SIG-M5 treated with dmso at 0.1 percent for 504 hours (cell line): ENCODE measurements at regions not wholly inside any gene's neighbourhood (a gene's known extent, or its start where the extent isn't known, plus 50 kb on each side); places are given as distances from the start of the nearest gene placed in this dataset.
"Not testable (repeated sequence)": the region's sequence is repeated elsewhere in the genome, so short reads cannot be mapped to it uniquely, and the experiment has no call there.

Source experiments
- DNase-seq: peaks from one replicate; lab custom pipeline; 2025; ENCODE audit not compliant: unreplicated experiment; lab: John Stamatoyannopoulos, UW

DNA sequence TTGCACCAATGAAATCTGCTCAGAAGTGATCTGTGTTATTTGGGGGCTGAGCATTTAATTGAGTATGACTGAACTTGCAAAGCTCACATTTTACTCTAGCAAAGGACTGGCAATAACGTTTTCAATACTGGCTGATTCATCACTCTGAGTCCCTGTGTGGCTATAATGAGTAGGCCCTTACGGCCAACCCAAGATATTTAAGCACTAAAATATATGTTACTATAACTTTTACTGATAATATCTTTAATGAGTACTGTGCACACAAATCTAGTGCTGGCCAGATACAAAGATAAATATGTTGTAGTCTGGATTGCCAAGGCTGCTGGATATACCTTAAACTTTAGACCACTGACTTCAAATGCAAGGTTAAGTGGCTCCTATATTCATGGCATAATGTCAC is 436.4 kb upstream of the KCNMB2 start:
- DNase-seq, result no peak

DNA sequence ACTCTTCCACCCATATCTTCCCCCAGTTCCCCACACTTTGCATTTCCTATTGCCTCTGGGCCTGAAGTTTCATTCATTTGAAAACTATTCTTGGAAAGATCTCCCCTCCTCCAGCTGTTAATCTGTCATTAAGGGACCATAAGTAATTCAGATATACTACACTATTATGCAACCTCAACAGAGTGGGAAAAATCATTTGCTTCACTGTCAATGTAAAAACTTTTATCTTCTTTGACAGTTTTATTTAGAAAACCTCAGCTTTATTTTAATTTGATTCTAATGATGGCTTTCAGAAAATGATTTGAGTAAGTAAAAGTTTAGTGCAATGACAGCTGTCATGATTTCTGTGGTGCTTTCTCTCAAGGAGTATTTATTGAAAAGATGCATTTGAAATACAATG is 435.3 kb upstream of the KCNMB2 start:
- no peak for DNase-seq

DNA sequence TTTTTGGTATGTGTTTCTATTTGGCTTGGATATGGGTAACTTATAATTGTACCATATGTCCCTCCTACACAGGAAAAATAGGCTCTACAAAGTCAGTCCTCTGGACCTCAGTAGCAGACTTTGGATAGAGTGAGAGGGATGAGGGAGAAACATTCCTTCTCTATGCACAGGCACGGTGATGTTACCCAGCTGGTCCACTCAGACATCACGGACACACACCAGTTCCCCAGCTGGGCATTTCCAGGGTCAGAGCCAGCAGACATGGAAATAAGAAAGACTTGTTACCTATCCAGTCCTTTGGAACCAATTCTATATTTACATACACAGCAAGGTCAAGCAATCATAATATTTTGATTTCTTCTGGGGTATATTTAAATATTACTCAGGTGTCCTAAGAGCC is 433.1 kb upstream of the KCNMB2 start:
- no peak for DNase-seq

DNA sequence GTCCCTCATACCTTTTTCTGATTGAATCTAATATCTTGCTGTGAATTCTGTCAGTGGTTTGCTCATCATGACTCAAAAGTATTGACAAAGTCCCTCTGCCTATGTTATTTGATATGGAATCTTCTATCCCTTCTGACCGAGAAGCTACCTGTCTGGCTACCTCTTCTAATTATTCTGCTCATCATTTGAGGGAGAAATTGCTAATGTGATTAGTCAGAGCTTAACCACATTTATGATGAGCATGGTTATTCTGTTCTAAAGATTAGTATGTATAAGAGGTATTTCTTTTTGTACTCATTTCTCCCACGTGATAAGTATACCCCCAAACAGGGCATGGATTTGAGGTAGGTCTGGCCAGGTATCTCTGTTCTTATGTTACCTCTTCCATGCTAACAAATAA is 428.4 kb upstream of the KCNMB2 start:
- no peak for DNase-seq

DNA sequence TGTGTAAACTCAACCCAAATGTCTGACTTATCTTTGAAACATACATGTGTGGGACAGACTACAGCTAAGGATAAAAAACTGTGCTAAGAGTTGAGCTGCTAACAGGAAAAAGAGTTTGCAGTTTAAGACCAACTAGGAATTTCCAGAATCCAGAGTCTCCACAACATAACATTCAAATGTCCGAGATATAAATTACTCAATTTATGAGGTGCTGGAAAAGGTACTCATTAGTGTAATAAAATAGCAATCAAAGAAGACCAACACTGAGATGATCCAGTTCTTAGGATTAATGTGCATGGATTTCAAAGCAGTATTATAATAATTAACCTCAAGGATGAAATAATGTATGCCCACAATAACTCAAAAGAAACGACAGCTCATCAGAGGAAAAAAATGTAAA is 426.5 kb upstream of the KCNMB2 start:
- DNase-seq, result no peak

DNA sequence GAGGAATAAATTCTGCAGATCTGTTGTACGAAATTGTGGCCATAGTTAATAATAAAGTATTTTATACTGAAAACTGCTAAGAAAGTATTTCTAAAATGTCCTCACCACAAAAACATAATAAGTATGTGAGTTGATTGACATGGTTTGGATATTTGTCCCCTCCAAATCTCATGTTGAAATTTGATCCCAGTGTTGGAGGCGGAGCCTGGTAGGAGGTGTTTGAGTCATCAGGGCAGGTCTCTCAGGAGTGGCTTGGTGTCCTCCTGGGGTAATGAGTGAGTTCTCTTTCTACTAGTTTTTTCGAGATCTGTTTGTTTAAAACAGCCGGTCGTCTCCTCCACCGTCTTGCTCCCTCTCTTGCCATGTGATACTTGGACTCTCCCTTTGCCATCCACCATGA is 424.1 kb upstream of the KCNMB2 start:
- no peak for DNase-seq

DNA sequence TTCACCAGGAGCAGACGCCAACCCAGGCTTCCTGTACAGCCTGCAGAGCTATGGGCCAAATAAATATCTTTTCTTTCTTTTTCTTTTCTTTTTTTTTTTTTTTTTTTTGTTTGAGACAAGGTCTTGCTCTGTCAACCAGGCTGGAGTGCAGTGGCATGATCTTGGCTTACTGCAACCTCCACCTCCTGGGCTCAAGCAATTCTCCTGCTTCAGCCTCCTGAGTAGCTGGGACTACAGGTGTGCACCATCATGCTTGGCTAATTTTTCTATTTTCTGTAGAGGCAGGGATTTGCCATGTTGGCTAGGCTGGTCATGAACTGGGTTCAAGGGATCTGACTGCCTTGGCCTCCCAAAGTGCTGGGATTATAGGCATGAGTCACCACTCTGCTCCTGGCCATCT is 423.7 kb upstream of the KCNMB2 start:
- not testable (repeated sequence) for DNase-seq

DNA sequence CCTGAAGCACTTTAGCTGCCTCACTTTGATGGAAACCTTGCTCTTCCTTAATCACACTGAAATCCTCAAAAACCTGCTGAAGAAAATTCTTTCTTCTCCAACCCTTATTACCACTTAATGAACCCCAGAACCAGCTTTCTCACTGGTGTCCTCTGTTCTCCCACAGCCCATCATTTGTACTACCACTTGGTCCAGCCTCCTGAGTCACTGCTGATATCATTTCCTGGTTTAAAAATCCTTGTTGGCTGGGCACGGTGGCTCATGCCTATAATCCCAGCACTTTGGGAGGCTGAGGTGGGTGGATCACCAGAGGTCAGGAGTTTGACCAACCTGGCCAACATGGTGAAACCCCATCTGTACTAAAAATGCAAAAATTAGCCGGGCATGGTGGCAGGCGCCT is 418.6 kb upstream of the KCNMB2 start:
- no peak for DNase-seq

DNA sequence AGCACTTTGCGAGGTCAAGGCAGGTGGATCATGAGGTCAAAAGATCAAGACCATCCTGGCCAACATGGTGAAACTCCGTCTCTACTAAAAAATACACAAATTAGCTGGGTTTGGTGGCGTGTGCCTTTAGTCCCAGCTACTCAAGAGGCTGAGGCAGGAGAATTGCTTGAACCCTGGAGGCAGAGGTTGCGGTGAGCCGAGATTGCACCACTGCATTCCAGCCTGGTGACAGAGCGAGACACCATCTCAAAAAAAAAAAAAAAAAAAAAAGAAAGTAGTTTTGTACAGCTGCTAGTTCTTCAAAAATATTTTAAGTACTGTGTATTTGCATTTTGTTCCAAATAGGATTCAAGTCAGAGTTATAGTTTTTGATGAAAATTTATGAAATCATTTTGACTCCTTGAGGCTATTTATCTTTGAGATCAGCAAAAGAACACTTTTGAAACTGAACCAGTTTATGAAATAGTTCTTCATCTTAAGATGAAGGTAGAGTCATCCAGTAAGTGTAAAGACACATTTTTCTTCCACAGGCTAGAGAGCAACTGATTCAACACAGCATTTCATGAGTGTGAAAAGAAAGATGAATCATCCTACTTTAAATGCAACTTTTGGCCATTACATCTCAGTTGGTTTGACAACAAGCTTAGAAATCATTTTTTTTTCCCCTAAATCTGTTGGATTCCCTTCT is 416.5 kb upstream of the KCNMB2 start:
- not testable (repeated sequence) for DNase-seq

DNA sequence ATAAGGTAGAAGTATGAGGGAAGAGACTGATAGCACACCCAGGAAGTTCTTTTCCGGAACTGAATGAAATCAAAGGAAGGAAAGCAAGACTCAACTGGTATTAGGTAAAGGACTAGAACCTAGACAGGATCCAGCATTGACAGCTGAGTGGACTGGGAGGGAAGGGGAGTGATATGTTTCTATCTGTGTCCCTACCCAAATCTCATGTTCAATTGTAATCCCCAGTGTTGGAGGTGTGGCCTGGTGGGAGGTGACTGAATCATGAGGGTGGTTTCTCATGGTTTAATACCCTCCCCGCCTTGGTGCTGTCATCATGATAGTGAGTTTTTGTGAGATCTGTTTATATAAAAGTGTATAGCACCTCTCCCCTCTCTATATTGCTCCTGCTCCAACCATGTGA is 415.9 kb upstream of the KCNMB2 start:
- DNase-seq, result no peak

DNA sequence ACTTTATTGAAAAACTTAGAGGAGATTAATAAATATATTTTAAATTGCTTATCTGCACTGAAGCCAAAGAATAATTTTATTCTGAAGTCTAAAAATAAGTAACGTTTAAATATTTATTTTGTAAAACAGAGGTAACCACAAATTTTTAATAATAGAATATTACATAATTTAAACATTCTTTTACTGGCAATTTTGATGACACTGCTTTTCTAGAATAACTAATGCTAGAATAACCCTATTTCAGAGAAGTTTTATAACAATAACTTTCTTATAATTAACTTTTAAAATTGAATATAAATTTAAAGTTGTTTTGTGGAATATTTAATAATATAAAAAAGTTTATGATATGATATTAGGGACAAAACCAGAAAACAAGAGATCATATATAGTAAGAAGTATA is 409.6 kb upstream of the KCNMB2 start:
- DNase-seq, result no peak

DNA sequence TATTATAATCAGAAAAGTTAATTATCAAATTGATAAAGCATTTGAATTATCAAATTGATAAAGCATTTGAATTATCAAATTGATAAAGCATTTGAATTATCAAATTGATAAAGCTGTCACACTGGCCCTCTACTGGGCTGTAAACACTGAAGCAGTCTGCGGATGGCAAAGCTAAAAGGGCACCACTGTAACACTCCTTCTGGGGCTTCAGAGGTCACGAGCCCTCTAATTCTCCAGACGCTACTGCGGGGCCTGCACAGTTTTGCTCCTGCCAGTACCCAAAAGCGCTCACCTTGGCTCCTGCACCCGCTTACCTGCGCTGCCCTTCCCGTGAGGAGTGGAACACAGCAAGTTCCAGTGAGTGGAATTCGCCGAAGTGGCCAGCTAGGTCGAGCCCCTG is 409.0 kb upstream of the KCNMB2 start:
- DNase-seq, result no peak

DNA sequence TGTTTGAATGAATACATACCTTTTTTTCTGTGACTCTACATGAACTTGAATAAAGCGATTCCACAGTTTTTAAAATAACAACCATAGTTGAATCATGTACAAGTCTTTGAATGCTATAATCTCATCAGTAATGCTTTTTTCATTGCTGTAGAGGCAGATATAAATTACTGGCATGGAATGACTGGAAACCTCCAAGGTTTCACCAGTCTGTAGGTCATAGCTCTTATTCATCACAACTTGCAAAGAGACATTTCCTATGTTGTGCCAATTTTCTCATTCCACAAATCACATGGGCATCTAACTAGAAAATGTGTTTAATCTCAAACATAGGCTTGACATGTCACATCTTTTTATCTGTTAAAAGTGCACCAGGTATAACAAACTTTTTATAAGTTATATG is 407.1 kb upstream of the KCNMB2 start:
- DNase-seq, result no peak

DNA sequence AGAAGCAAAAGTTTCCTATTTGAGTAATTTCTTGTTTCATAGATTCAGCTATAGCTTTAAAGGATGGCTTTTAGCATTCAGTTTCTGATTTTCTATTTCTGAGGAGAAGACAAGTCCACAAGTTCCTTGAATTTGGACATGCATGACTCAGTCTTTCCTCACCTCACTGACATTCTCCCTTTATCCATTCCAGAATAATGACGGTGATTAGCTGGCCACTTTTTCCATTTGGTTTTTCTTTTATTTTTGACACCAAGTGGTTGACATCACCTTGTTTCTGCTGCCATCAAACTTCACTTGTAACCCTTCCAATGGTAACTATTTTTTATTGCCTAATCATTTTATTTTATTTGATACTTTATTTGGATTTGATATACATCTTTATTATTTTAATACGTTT is 404.4 kb upstream of the KCNMB2 start:
- no peak for DNase-seq

DNA sequence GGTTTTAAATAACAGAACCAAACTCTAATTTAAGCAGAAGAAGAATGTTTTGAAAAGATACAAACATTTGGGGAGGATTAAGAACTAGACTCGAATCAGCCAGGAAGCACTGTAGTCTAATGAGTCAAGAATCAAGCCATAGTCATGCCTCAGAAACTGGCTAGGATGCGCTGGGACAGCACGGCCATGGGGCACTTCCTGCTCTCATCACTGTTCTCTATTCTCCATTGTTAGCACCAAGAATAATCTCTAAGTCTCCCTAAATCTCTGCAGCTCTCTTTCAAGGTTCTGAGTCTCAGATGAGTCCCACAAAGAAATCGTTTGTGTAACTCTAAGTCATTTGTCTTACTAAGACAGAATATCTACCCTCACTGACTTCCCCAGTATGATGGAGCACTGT is 399.0 kb upstream of the KCNMB2 start:
- DNase-seq, result no peak

DNA sequence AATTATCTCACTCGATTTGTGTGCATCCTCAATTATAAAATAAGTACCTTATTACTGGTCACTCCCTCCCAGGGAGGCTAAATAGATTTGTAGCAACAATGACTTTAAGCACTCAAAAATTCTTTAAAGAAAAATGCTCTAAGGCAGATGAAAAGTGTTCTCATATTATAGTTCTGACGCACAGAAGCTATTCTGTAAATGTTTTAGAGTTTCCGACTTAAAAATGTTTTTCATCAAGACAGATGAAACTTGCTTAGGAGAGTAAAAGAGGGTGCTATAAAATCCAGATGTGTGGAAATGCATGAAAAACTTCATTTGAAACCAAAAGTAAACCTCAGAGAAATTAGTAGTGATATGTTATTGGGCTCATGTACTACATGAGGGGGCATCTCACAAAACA is 398.4 kb upstream of the KCNMB2 start:
- no peak for DNase-seq

DNA sequence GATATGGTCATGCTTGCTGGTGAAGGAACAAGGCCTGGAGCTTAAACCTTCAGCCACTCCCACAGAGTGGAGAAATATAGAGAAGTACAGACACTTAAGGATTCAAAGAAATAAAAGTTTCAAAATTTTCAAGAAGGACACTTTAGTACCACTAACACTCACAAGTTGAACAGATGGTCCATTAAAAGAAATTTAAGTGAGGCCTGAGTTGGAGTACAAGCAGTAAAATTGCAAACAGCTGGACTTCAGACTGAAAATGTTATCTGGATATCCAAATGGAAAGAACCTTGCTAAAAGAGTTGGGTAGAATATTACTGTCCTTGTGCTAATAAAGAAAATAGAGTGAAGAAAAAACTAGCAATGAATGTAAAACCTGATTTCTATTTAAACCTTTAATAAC is 397.1 kb upstream of the KCNMB2 start:
- no peak for DNase-seq

DNA sequence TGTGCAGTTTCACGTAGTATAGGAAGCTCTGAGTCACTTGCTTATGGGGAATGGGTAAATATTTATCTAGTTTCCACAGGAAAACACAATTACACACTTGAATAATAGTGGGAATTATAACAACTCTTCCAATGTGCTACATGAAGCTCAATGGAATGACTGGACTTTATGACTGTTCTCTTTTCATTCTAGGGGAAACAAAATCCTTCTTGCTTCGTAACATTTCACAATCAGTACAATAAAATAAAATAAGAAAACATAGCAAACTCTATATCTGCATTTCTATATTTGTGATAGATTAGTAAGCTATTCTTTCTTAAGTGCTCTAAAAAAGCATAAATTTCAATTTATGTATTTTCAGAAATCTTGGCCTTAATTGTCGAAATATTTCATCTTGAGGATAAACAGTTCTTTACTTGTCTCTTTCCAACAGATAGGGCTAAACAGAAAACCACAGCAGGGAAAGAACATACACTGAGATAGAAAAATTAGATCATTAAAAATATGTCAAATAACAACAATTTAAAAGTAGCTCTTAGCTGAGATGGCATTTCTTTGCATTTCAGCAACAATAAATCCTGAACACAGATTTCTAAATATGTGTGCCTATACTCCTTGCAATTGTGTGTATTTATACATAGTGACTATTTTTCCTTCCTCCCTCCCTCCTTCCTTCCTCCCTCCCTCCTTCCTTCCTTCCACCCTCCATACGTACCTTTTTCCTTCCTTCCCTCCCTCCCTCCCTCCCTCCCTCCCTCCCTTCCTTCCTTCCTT is 395.5 kb upstream of the KCNMB2 start:
- no peak for DNase-seq

DNA sequence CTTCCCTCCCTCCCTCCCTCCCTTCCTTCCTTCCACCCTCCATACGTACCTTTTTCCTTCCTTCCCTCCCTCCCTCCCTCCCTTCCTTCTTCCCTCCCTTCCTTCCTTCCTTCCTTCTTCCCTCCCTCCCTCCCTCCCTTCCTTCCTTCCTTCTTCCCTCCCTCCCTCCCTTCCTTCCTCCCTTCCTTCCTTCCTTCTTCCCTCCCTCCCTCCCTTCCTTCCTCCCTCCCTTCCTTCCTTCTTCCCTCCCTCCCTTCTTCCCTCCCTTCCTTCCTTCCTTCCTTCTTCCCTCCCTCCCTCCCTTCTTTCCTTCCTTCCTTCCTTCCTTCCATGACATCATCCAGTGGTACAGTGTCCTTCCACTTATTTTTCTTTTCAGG is 394.9 kb upstream of the KCNMB2 start:
- not testable (repeated sequence) for DNase-seq

DNA sequence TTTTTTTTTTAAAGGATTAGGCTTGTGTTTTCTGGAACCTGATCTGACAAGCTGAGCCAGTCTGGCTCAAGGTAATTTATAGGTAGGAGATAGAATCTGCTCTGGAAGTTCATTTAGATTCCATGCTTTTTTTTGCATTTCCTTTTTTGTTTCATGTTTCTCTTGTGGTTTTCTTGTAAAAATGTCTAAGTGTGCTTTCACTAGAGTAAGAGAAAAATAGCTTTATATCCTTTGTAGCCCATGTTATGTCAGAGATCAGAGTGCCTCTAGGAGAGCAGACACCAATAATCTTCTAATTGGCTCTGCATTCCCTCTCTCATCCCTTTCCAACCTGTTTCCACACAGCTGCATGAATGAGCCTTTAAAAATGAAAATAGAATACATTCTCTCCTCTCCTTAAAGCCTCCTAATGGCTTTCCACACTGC is 389.8 kb upstream of the KCNMB2 start:
- no peak for DNase-seq

DNA sequence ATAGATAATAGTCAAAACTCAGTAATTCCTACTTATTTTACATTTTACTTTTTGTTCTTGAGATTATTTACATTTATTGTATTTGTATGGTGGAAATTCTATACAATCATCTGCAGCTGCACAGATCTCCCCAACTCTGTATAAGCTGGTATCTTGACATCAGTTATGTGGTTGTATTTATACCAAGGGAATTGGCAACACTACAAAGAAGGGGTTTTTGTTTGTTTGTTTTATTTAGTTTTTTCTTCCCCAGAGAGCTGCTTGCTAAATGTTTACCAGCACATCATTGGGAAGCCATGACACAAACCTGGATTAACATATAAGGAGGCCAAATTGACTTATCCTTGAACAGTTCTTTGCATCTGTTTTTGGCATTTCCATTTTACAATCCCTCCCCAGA is 389.2 kb upstream of the KCNMB2 start:
- no peak for DNase-seq

DNA sequence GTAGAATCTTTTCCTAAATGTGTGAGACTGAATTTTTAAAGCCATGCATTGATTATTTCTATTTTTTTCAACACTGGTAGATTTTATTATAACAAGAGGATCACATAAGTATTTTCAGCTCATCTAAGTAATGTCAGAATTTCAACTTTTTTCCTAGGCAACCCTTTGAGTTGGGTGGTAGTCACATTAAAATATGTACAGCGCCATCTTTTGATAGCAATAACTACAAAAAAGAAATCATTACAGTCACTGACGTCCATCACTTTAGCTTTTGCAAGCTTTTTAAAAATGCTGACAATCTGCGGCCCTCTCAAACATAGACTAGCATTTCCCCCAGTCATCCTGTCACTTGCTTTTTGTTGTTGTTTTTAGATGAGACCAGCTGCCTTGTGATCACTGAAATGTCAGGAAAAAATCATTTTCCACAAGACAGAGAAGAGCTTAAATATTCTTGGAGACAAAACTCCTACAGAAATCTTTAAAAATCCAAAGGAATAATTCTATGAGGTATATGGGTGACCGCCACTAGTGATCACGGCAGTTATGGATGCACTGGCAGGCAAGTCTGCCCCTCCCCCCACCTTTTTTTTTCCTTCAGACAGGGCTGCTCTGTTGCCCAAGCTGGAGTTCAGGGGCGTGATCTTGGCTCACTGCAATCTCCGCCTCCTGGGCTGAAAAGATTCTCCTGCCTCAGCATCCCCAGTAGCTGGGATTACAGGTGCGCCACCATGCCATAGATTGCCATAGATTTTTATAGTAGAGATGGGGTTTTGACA is 384.0 kb upstream of the KCNMB2 start:
- no peak for DNase-seq
